Lung (tissue), 11 donors: ENCODE measurements at regions not wholly inside any gene's neighbourhood (a gene's known extent, or its start where the extent isn't known, plus 50 kb on each side); places are given as distances from the start of the nearest gene placed in this dataset.

Source experiments
- ATAC-seq: fragments of 200-7000 bp; cut with Tn5 transposase; one replicate; pipeline ENCODE4 v1.9.1; 2020; ENCODE audit warnings: moderate number of reproducible peaks; ENCODE audit not compliant: insufficient read depth, low FRiP score
- DNase-seq, 3 donors: peaks; one replicate each; pipeline ENCODE4 v3.0.0-alpha.2; 2013 to 2017
- H3K27ac ChIP-seq, 2 donors: one replicate each; pipeline ENCODE4 v1.5.1; 2013; ENCODE audit warnings: mild to moderate bottlenecking in 2 of 2, moderate library complexity in 2 of 2, control low read depth in 1 of 2, inconsistent platforms in 1 of 2, low read depth in 1 of 2, low read length in 1 of 2
- H3K27me3 ChIP-seq, 3 donors: one replicate each; pipeline ENCODE4 v1.5.1; 2013; ENCODE audit warnings: low read length in 2 of 3; ENCODE audit not compliant: control insufficient read depth in 3 of 3, insufficient read depth in 3 of 3
- H3K36me3 ChIP-seq, 4 donors: one replicate each; pipeline ENCODE4 v1.5.1; 2013; ENCODE audit warnings: low read length in 4 of 4, mild to moderate bottlenecking in 1 of 4, moderate library complexity in 1 of 4; ENCODE audit not compliant: control insufficient read depth in 4 of 4, insufficient read depth in 4 of 4
- H3K4me1 ChIP-seq, 5 donors: one replicate each; pipeline ENCODE4 v1.5.1; 2013; ENCODE audit warnings: low read length in 5 of 5, mild to moderate bottlenecking in 2 of 5, moderate library complexity in 1 of 5; ENCODE audit not compliant: control insufficient read depth in 5 of 5, insufficient read depth in 5 of 5
- H3K4me3 ChIP-seq: one replicate; pipeline ENCODE4 v1.5.1; 2013; ENCODE audit warnings: mild to moderate bottlenecking, control low read depth, moderate library complexity
- H3K9ac ChIP-seq, 2 donors: one replicate each; pipeline ENCODE4 v1.5.1; 2013; ENCODE audit warnings: low read length in 2 of 2, control low read depth in 1 of 2; ENCODE audit not compliant: insufficient read depth in 1 of 2
- H3K9me3 ChIP-seq, 4 donors: one replicate each; pipeline ENCODE4 v1.5.1; 2013; ENCODE audit warnings: low read length in 3 of 4, mild to moderate bottlenecking in 1 of 4, moderate library complexity in 1 of 4; ENCODE audit not compliant: control insufficient read depth in 4 of 4, insufficient read depth in 3 of 4
- CTCF ChIP-seq: IDR thresholded peaks from 2 replicates; pipeline ENCODE4 v1.5.1; 2012; ENCODE audit warnings: mild to moderate bottlenecking; ENCODE audit errors: control extremely low read depth, extremely low read depth
- WGBS, 2 donors: extraction: QIAGEN DNeasy Blood & Tissue Kit; methylation state at CpG; one replicate each; pipeline ENCODE4 v1.1.7; 2013; 5-methylcytosine and 5-hydroxymethylcytosine counted together
- donor health status: control.
- donor health status: control.
- donor health status: Bipolar disorder and iron deficiency.
- donor health status: healthy.
- donor health status: DM: yes; HTN: yes; CAD: no.

- ATAC-seq, result no peak
- peak; percentile 17 to 86 (median 76) for DNase-seq
- Histone ChIP-seq H3K27me3 (no peaks in the 10 kb centered on the region), H3K4me3 (no peak overlapping the region), H3K9me3 (no peaks in the 10 kb centered on the region), H3K27ac (peak overlapping the region; percentile 39 to 67), H3K9ac (peak overlapping the region in 1 of 2 donors; percentile 7), H3K4me1 (peaks cover 0 to 28% (median 6%) of the 10 kb centered on the region in 5 donors), H3K36me3 (no peaks in the 10 kb centered on the region)
- WGBS, 2 donors, result 62 to 75% methylated on average over 5 of the region's 5 CpGs
- no peak for TF ChIP-seq CTCF
Observed at GRCh38 chr11:130580891-130581492, 132.5 kb downstream of the ADAMTS15 start.

GRCh38 chr11:130581646-130582045 is 133.2 kb downstream of the ADAMTS15 start:
- WGBS, 2 donors, result 68 to 83% methylated on average over 2 of the region's 2 CpGs
- TF ChIP-seq CTCF, result no peak
- ATAC-seq, result no peak
- Histone ChIP-seq H3K9me3 (no peaks in the 10 kb centered on the region), H3K9ac (no peak overlapping the region), H3K36me3 (no peaks in the 10 kb centered on the region), H3K4me3 (no peak overlapping the region), H3K4me1 (peaks cover 0 to 28% (median 6%) of the 10 kb centered on the region in 5 donors), H3K27me3 (no peaks in the 10 kb centered on the region), H3K27ac (no peak overlapping the region)
- DNase-seq, result peak in 2 of 3 donors; percentile 41 to 47

- peaks cover 0 to 2% (median 0%) of the 10 kb centered on the region in 4 donors for H3K9me3 ChIP-seq
- no peak for TF ChIP-seq CTCF
- H3K4me1 ChIP-seq, result peaks cover 0 to 28% (median 6%) of the 10 kb centered on the region in 5 donors
- H3K36me3 ChIP-seq, result no peaks in the 10 kb centered on the region
- DNase-seq (no peak), ATAC-seq (no peak)
- WGBS, 2 donors, result 90 to 92% methylated on average over 5 of the region's 5 CpGs
- H3K9ac ChIP-seq, result no peak overlapping the region
- no peaks in the 10 kb centered on the region for H3K27me3 ChIP-seq
- no peak overlapping the region for H3K27ac ChIP-seq
- no peak overlapping the region for H3K4me3 ChIP-seq
Observed at GRCh38 chr11:130582176-130582575, 133.7 kb downstream of the ADAMTS15 start.

GRCh38 chr11:130582981-130583380 is 134.5 kb downstream of the ADAMTS15 start:
- Histone ChIP-seq H3K36me3 (no peaks in the 10 kb centered on the region), H3K9me3 (peaks cover 0 to 4% (median 0%) of the 10 kb centered on the region in 4 donors), H3K27me3 (no peaks in the 10 kb centered on the region), H3K27ac (no peak overlapping the region), H3K9ac (no peak overlapping the region), H3K4me3 (no peak overlapping the region), H3K4me1 (peaks cover 0 to 28% (median 6%) of the 10 kb centered on the region in 5 donors)
- no peak for TF ChIP-seq CTCF
- ATAC-seq (no peak), DNase-seq (no peak)
- whole genome bisulfite sequencing, 2 donors, result 77 to 88% methylated on average over 2 of the region's 2 CpGs
